H7 (cell line): ENCODE measurements at regions not wholly inside any gene's neighbourhood (a gene's known extent, or its start where the extent isn't known, plus 50 kb on each side); places are given as distances from the start of the nearest gene placed in this dataset.

Experiments
- DNase-seq: peaks from one replicate; pipeline ENCODE4 v3.0.0; 2012
- H3K27me3 ChIP-seq: 2 replicates; pipeline ENCODE4 v1.6.0; 2011; ENCODE audit warnings: mild to moderate bottlenecking, low read length; ENCODE audit not compliant: control insufficient read depth, insufficient read depth
- H3K36me3 ChIP-seq: replicated peaks from 2 replicates; pipeline ENCODE4 v1.5.1; 2011; ENCODE audit warnings: low read length; ENCODE audit not compliant: control insufficient read depth, insufficient read depth
- H3K4me3 ChIP-seq: 2 replicates; pipeline ENCODE4 v1.5.1; 2011; ENCODE audit warnings: low read depth, mild to moderate bottlenecking, control low read depth, low read length, moderate library complexity; ENCODE audit not compliant: insufficient read depth

GRCh38 chr3:82329300-82329699, 567.9 kb upstream of the GBE1 start:
- no peaks in the 10 kb centered on the region for H3K36me3 ChIP-seq
- no peak overlapping the region for H3K4me3 ChIP-seq
- H3K27me3 ChIP-seq = no peaks in the 10 kb centered on the region
- DNase-seq = no peak

- no peak overlapping the region for H3K4me3 ChIP-seq
- H3K27me3 ChIP-seq = no peaks in the 10 kb centered on the region
- no peaks in the 10 kb centered on the region for H3K36me3 ChIP-seq
- no peak for DNase-seq
Measured at GRCh38 chr3:82311901-82312300, 550.5 kb upstream of the GBE1 start.

- no peak overlapping the region for H3K4me3 ChIP-seq
- DNase-seq = no peak
- H3K36me3 ChIP-seq = no peaks in the 10 kb centered on the region
- no peaks in the 10 kb centered on the region for H3K27me3 ChIP-seq
Measured at GRCh38 chr3:82308755-82309154, 547.3 kb upstream of the GBE1 start.

- H3K4me3 ChIP-seq = no peak overlapping the region
- no peak for DNase-seq
- H3K36me3 ChIP-seq = no peaks in the 10 kb centered on the region
- H3K27me3 ChIP-seq = no peaks in the 10 kb centered on the region
Measured at GRCh38 chr3:82306189-82306588, 544.7 kb upstream of the GBE1 start.

GRCh38 chr3:82294609-82295008, 533.2 kb upstream of the GBE1 start:
- DNase-seq = no peak
- Histone ChIP-seq H3K4me3 (no peak overlapping the region), H3K36me3 (no peaks in the 10 kb centered on the region), H3K27me3 (no peaks in the 10 kb centered on the region)

GRCh38 chr3:82293867-82294266, 532.4 kb upstream of the GBE1 start:
- Histone ChIP-seq H3K27me3 (no peaks in the 10 kb centered on the region), H3K36me3 (no peaks in the 10 kb centered on the region), H3K4me3 (no peak overlapping the region)
- DNase-seq = no peak

- no peak for DNase-seq
- Histone ChIP-seq H3K27me3 (no peaks in the 10 kb centered on the region), H3K4me3 (no peak overlapping the region), H3K36me3 (no peaks in the 10 kb centered on the region)
Measured at GRCh38 chr3:82293435-82293834, 532.0 kb upstream of the GBE1 start.

- H3K4me3 ChIP-seq = no peak overlapping the region
- H3K27me3 ChIP-seq = no peaks in the 10 kb centered on the region
- no peak for DNase-seq
- no peaks in the 10 kb centered on the region for H3K36me3 ChIP-seq
Measured at GRCh38 chr3:82287562-82287961, 526.1 kb upstream of the GBE1 start.

- Histone ChIP-seq H3K36me3 (no peaks in the 10 kb centered on the region), H3K4me3 (no peak overlapping the region), H3K27me3 (no peaks in the 10 kb centered on the region)
- peak; percentile 10 for DNase-seq
Measured at GRCh38 chr3:82281205-82281604, 519.8 kb upstream of the GBE1 start.

GRCh38 chr3:82276992-82277391, 515.5 kb upstream of the GBE1 start:
- Histone ChIP-seq H3K4me3 (no peak overlapping the region), H3K27me3 (no peaks in the 10 kb centered on the region), H3K36me3 (no peaks in the 10 kb centered on the region)
- DNase-seq = no peak

- Histone ChIP-seq H3K27me3 (no peaks in the 10 kb centered on the region), H3K36me3 (no peaks in the 10 kb centered on the region), H3K4me3 (no peak overlapping the region)
- DNase-seq = no peak
Measured at GRCh38 chr3:82274897-82275296, 513.5 kb upstream of the GBE1 start.

- Histone ChIP-seq H3K27me3 (no peaks in the 10 kb centered on the region), H3K4me3 (no peak overlapping the region), H3K36me3 (no peaks in the 10 kb centered on the region)
- DNase-seq = no peak
Measured at GRCh38 chr3:82265747-82266146, 504.3 kb upstream of the GBE1 start.

GRCh38 chr3:82262193-82262592, 500.7 kb upstream of the GBE1 start:
- Histone ChIP-seq H3K27me3 (no peaks in the 10 kb centered on the region), H3K4me3 (no peak overlapping the region), H3K36me3 (no peaks in the 10 kb centered on the region)
- no peak for DNase-seq

- no peak overlapping the region for H3K4me3 ChIP-seq
- H3K27me3 ChIP-seq = no peaks in the 10 kb centered on the region
- DNase-seq = no peak
- H3K36me3 ChIP-seq = no peaks in the 10 kb centered on the region
Measured at GRCh38 chr3:82261637-82262036, 500.2 kb upstream of the GBE1 start.

GRCh38 chr3:82261013-82261412, 499.6 kb upstream of the GBE1 start:
- no peaks in the 10 kb centered on the region for H3K36me3 ChIP-seq
- H3K27me3 ChIP-seq = no peaks in the 10 kb centered on the region
- no peak overlapping the region for H3K4me3 ChIP-seq

GRCh38 chr3:82259994-82260393, 498.5 kb upstream of the GBE1 start:
- Histone ChIP-seq H3K27me3 (no peaks in the 10 kb centered on the region), H3K36me3 (no peaks in the 10 kb centered on the region), H3K4me3 (no peak overlapping the region)
- DNase-seq = no peak

More at GRCh38 chr3:82261013-82261412, 499.6 kb upstream of the GBE1 start:
- no peak for DNase-seq
